ENCODE measurements at regions not wholly inside any gene's neighbourhood (a gene's known extent, or its start where the extent isn't known, plus 50 kb on each side); places are given as distances from the start of the nearest gene placed in this dataset.
A peak's percentile ranks its signal among the peaks of the same experiment; 100 is the strongest.

GRCh38 chr14:65164825-65165135 lies 62.5 kb upstream of the MAX start:
- no peaks in the 10 kb centered on the region for H3K79me2 ChIP-seq (ENCODE audit: insufficient read depth, low read length)
- ChIA-PET CTCF (ENCODE audit: low intra/inter-chr PET ratio, low total read pairs) (interaction anchor here (1.1 to 2.6 kb wide), 5 partner anchors 249 to 906 kb away, joined by 3 to 22 read pairs (median 6); no protein-coding TSS in a partner anchor), POLR2A (interaction anchor here (0.8 kb wide), 1 partner anchor 78 kb away, joined by 3 read pairs; no protein-coding TSS in a partner anchor)
- H3K4me2 ChIP-seq (ENCODE audit: low read depth, low read length) = peak overlapping the region; percentile 55
- H3K4me1 ChIP-seq (ENCODE audit: insufficient read depth, low read length) = peaks cover 11% of the 10 kb centered on the region
- intact Hi-C loops (cut with micrococcal nuclease; ENCODE audit: unreplicated experiment) = loop anchor here (1.0 kb wide), 4 partner anchors 247 to 795 kb away; no protein-coding TSS in a partner anchor
- BruUV-seq (replicated peaks) = no TSS peak
- no peak overlapping the region for H3K27ac ChIP-seq (ENCODE audit: extremely low read length, insufficient read depth, low read length)
- no peaks in the 10 kb centered on the region for H3K36me3 ChIP-seq (replicated peaks in 1 of 2; ENCODE audit: control insufficient read depth in 1 of 2, insufficient read depth in 2 of 2, low read length in 2 of 2)
- in situ Hi-C loops (cut with HindIII; ENCODE audit: extremely low pct_ligation_motif_present, low pct_unique_long_range_greater_than_20kb) = loop anchor here (5.0 kb wide), 3 partner anchors 663 to 908 kb away; no protein-coding TSS in a partner anchor
- no peak overlapping the region for H2AFZ ChIP-seq (ENCODE audit: low read length)
- WGBS (ENCODE audit: low lambda C conversion rate) = 6% methylated on average over 3 of the region's 3 CpGs
- H4K20me1 ChIP-seq (ENCODE audit: insufficient read depth, low read length) = no peaks in the 10 kb centered on the region
- H3K4me3 ChIP-seq (replicated peaks in 1 of 3; ENCODE audit: insufficient read depth in 1 of 3, low read depth in 2 of 3, low read length in 3 of 3) = no peak overlapping the region
- no peak overlapping the region for H3K9ac ChIP-seq (ENCODE audit: insufficient read depth, low read depth, low read length)
- peak; percentile 87 for ATAC-seq
- no peaks in the 10 kb centered on the region for H3K9me3 ChIP-seq (ENCODE audit: low read length)
- peak; percentile 84 for FAIRE-seq
- H3K27me3 ChIP-seq (ENCODE audit: control insufficient read depth in 1 of 2, insufficient read depth in 2 of 2, low read length in 2 of 2) = no peaks in the 10 kb centered on the region
- DNase-seq (ENCODE audit: low spot score) = peak; percentile 74
- TF ChIP-seq ZNF713 (CRISPR knock-in tag; IDR thresholded peaks at IDR 0.05) (no peak), CEBPG (CRISPR knock-in tag; IDR thresholded peaks at IDR 0.05) (peak; percentile 63), HOXD1 (CRISPR knock-in tag; IDR thresholded peaks at IDR 0.05) (no peak), CEBPB (IDR thresholded peaks at IDR 0.05; ENCODE audit: borderline replicate concordance, low read depth, low read length) (peak; percentile 56; the same call in 1 of the 2 replicates), CCDC6 (CRISPR knock-in tag; IDR thresholded peaks at IDR 0.05) (no peak), SOX5 (CRISPR knock-in tag; IDR thresholded peaks at IDR 0.05; ENCODE audit: borderline replicate concordance) (peak; percentile 18; the same call in 1 of the 2 replicates), NCOA2 (CRISPR knock-in tag; IDR thresholded peaks at IDR 0.05) (peak; percentile 31; the same call in 1 of the 2 replicates), ZNF12 (CRISPR knock-in tag; IDR thresholded peaks at IDR 0.05) (0 out of 2 replicates have a peak, but pooled peaks have one; percentile 26), SOX13 (IDR thresholded peaks at IDR 0.05) (no peak), SOX13 (CRISPR knock-in tag; conservative IDR thresholded peaks at IDR 0.05 in 1 of 2, IDR thresholded peaks at IDR 0.05 in 1 of 2) (peak in 1 of 2 experiments; percentile 23; a peak in 1 of 4 replicates), SP5 (CRISPR knock-in tag; IDR thresholded peaks at IDR 0.05; ENCODE audit: borderline replicate concordance, low read depth) (peak; percentile 21; the same call in 1 of the 2 replicates), HIVEP1 (CRISPR knock-in tag; IDR thresholded peaks at IDR 0.05) (no peak), SOX6 (IDR thresholded peaks at IDR 0.05) (no peak), SOX6 (CRISPR knock-in tag; IDR thresholded peaks at IDR 0.05) (peak; percentile 19; the same call in 1 of the 2 replicates), TFE3 (CRISPR knock-in tag; IDR thresholded peaks at IDR 0.05) (peak; percentile 51; the same call in 1 of the 2 replicates), RARA (CRISPR knock-in tag; IDR thresholded peaks at IDR 0.05) (peak; percentile 37; the same call in 1 of the 2 replicates), BCL6 (CRISPR knock-in tag; IDR thresholded peaks at IDR 0.05) (peak; percentile 66), THRA (CRISPR knock-in tag; IDR thresholded peaks at IDR 0.05; ENCODE audit: borderline replicate concordance) (peak; percentile 17; the same call in 1 of the 2 replicates)
